ENCODE measurements at regions not wholly inside any gene's neighbourhood (a gene's known extent, or its start where the extent isn't known, plus 50 kb on each side); places are given as distances from the start of the nearest gene placed in this dataset.

DNA sequence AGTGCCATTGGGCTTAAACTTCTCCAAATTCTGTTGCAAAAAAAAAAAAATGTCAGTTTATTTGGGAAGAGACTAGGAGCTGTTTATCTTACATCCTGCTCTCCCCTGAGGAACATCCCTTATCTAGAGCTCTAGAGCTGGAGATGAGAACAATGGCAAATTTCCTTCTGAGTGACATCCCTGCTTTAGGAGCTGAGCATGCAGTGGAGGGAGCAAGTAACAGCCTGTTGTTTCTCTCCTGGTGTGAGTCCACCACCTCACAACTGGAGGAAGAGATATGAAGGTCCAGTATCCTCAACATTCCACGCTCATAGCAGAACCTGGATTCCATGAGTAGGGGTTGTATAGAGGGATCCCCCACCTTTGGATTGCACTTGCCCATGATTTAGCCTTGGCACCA, 676.4 kb downstream of the PCDH18 start:
- H3K4me2 ChIP-seq (ENCODE audit: low read depth, low read length, poor library complexity, severe bottlenecking), result no peak overlapping the region
- no peaks in the 10 kb centered on the region for H3K27me3 ChIP-seq (ENCODE audit: low read length)
- no peak for TF ChIP-seq EZH2phosphoT487 (conservative IDR thresholded peaks at IDR 0.05; ENCODE audit: low read length)
- TF ChIP-seq, protein P1, sequence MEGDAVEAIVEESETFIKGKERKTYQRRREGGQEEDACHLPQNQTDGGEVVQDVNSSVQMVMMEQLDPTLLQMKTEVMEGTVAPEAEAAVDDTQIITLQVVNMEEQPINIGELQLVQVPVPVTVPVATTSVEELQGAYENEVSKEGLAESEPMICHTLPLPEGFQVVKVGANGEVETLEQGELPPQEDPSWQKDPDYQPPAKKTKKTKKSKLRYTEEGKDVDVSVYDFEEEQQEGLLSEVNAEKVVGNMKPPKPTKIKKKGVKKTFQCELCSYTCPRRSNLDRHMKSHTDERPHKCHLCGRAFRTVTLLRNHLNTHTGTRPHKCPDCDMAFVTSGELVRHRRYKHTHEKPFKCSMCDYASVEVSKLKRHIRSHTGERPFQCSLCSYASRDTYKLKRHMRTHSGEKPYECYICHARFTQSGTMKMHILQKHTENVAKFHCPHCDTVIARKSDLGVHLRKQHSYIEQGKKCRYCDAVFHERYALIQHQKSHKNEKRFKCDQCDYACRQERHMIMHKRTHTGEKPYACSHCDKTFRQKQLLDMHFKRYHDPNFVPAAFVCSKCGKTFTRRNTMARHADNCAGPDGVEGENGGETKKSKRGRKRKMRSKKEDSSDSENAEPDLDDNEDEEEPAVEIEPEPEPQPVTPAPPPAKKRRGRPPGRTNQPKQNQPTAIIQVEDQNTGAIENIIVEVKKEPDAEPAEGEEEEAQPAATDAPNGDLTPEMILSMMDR (IDR thresholded peaks at IDR 0.05; ENCODE audit: insufficient read depth, low read length, poor library complexity, severe bottlenecking), result no peak
- no peak overlapping the region for H2AFZ ChIP-seq (ENCODE audit: low read depth, low read length, severe bottlenecking)
- H3K9me2 ChIP-seq (replicated peaks; ENCODE audit: insufficient read depth, low read length), result no peaks in the 10 kb centered on the region
- H3K36me3 ChIP-seq (ENCODE audit: low read length), result no peaks in the 10 kb centered on the region
- no peak overlapping the region for H3K9ac ChIP-seq (ENCODE audit: low read length)
- H3F3A ChIP-seq (ENCODE audit: insufficient read depth), result no peaks in the 10 kb centered on the region
- H3K4me3 ChIP-seq (ENCODE audit: insufficient read depth, low read length, poor library complexity, severe bottlenecking), result no peak overlapping the region
- H3K9me3 ChIP-seq (ENCODE audit: insufficient read depth, low read length), result no peaks in the 10 kb centered on the region
- H4K20me1 ChIP-seq (ENCODE audit: low read depth, low read length), result no peaks in the 10 kb centered on the region
- H3K79me2 ChIP-seq (ENCODE audit: insufficient read depth, low read length), result no peaks in the 10 kb centered on the region
- no peak overlapping the region for H3K27ac ChIP-seq (ENCODE audit: low read depth, low read length)

DNA sequence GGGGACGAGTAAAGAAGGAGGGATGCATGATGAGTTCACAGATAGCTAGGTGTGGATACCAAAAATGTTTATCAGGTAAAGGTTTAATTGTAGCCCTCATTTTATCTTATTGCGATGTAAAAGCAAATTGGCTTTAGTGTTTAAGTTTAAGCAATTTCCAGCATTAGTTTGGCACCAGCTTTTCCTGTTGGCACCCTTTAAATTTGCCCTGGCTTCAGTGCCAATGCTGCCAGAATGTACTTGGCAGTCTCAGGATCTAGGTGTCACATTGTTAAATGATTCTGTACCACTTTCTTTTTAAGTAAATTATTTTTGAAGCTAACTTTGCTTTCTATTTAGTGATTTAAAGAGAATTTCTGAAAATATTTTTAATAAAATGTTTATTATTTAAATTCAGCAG, 681.8 kb downstream of the PCDH18 start:
- Histone ChIP-seq H3K4me2 (ENCODE audit: low read depth, low read length, poor library complexity, severe bottlenecking) (no peak overlapping the region), H3K79me2 (ENCODE audit: insufficient read depth, low read length) (no peaks in the 10 kb centered on the region), H3K9me3 (ENCODE audit: insufficient read depth, low read length) (no peaks in the 10 kb centered on the region), H3K36me3 (ENCODE audit: low read length) (no peaks in the 10 kb centered on the region), H4K20me1 (ENCODE audit: low read depth, low read length) (no peaks in the 10 kb centered on the region), H3K9me2 (replicated peaks; ENCODE audit: insufficient read depth, low read length) (no peaks in the 10 kb centered on the region), H3F3A (ENCODE audit: insufficient read depth) (no peaks in the 10 kb centered on the region), H3K27ac (ENCODE audit: low read depth, low read length) (no peak overlapping the region), H3K4me3 (ENCODE audit: insufficient read depth, low read length, poor library complexity, severe bottlenecking) (no peak overlapping the region), H2AFZ (ENCODE audit: low read depth, low read length, severe bottlenecking) (no peak overlapping the region), H3K9ac (ENCODE audit: low read length) (no peak overlapping the region), H3K27me3 (ENCODE audit: low read length) (no peaks in the 10 kb centered on the region)
- no peak for TF ChIP-seq EZH2phosphoT487 (conservative IDR thresholded peaks at IDR 0.05; ENCODE audit: low read length)
- TF ChIP-seq, protein P1 (IDR thresholded peaks at IDR 0.05; ENCODE audit: insufficient read depth, low read length, poor library complexity, severe bottlenecking), result no peak

DNA sequence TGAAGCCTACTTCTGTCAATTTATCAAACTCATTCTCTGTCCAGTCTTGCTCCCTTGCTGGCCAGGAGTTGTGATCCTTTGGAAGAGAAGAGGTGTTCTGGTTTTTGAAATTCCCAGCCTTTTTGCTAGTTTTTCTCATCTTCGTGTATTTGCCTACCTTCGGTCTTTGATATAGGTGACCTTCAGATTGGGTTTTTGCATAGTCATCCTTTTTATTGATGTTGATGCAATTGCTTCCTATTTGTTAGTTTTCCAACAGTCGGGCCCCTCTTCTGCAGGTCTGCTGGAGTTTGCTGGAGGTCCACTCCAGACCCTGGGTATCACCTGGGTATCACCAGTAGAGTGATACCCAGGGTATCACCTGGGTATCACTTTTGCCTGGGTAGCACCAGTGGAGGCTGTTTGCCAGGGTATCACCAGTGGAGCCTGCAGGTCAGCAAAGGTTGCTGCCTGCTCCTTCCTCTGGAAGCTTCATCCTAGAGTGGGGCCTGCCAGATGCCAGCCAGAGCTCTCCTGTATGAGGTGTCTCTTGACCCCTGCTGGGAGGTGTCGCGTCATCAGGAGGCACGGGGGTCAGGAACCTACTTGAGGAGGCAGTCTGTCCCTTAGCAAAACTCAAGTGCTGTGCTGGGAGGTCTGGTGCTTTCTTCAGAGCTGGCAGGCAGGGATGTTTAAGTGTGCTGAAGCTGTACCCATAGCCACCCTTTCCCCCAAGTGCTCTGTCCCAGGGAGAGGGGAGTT, 684.2 kb downstream of the PCDH18 start:
- Histone ChIP-seq H4K20me1 (ENCODE audit: low read depth, low read length) (no peaks in the 10 kb centered on the region), H3F3A (ENCODE audit: insufficient read depth) (no peaks in the 10 kb centered on the region), H3K27ac (ENCODE audit: low read depth, low read length) (no peak overlapping the region), H3K9me3 (ENCODE audit: insufficient read depth, low read length) (no peaks in the 10 kb centered on the region), H3K4me2 (ENCODE audit: low read depth, low read length, poor library complexity, severe bottlenecking) (no peak overlapping the region), H3K79me2 (ENCODE audit: insufficient read depth, low read length) (no peaks in the 10 kb centered on the region), H3K36me3 (ENCODE audit: low read length) (no peaks in the 10 kb centered on the region), H3K9me2 (replicated peaks; ENCODE audit: insufficient read depth, low read length) (no peaks in the 10 kb centered on the region), H3K9ac (ENCODE audit: low read length) (no peak overlapping the region), H2AFZ (ENCODE audit: low read depth, low read length, severe bottlenecking) (no peak overlapping the region), H3K4me3 (ENCODE audit: insufficient read depth, low read length, poor library complexity, severe bottlenecking) (no peak overlapping the region), H3K27me3 (ENCODE audit: low read length) (no peaks in the 10 kb centered on the region)
- TF ChIP-seq, protein P1 (IDR thresholded peaks at IDR 0.05; ENCODE audit: insufficient read depth, low read length, poor library complexity, severe bottlenecking), result no peak
- TF ChIP-seq EZH2phosphoT487 (conservative IDR thresholded peaks at IDR 0.05; ENCODE audit: low read length), result no peak

Data from SU-DHL-6 (cell line).